Caco-2 (cell line): ENCODE measurements at regions not wholly inside any gene's neighbourhood (a gene's known extent, or its start where the extent isn't known, plus 50 kb on each side); places are given as distances from the start of the nearest gene placed in this dataset.

ENCODE experiments used
- BruUV-seq: library from RNA; stranded (reverse); fragments of 400-500 nt; replicated peaks from 2 replicates; lab custom pipeline; 2021; lab: Mats Ljungman, UMichigan
- CTCF ChIA-PET: fragments of 300-600 bp; sonication (Branson Sonifier 250); formaldehyde crosslinking; loops from one replicate; lab custom pipeline; 2022; ENCODE audit warnings: antibody characterized with exemption; lab: Charles Lee
- POLR2A ChIA-PET: fragments of 300-600 bp; sonication (Branson Sonifier 250); formaldehyde crosslinking; loops from one replicate; lab custom pipeline; 2022; ENCODE audit warnings: antibody characterized with exemption; lab: Charles Lee
- DNase-seq, 2 experiments: peaks; one replicate each; pipeline versions ENCODE4 v3.0.0 to v3.0.0-alpha.2; 2020 to 2022
- H3K27me3 ChIP-seq: replicated peaks from 2 replicates; pipeline ENCODE4 v1.6.0; 2011; ENCODE audit warnings: low read length; ENCODE audit not compliant: control insufficient read depth, insufficient read depth
- H3K36me3 ChIP-seq: 2 replicates; pipeline ENCODE4 v1.5.1; 2011; ENCODE audit warnings: low read length; ENCODE audit not compliant: control insufficient read depth, insufficient read depth
- H3K4me1 ChIP-seq: fragments of 250-450 bp; sonication (Bioruptor Pico); 2 replicates; pipeline ENCODE4 v1.5.1; 2020; ENCODE audit warnings: mild to moderate bottlenecking
- H3K4me3 ChIP-seq: 2 replicates; pipeline ENCODE4 v1.5.1; 2011; ENCODE audit warnings: low read depth, mild to moderate bottlenecking, control low read depth, low read length
- H3K9me3 ChIP-seq: fragments of 250-450 bp; sonication (Bioruptor Pico); 2 replicates; pipeline ENCODE4 v1.5.1; 2020; ENCODE audit warnings: mild to moderate bottlenecking, moderate library complexity
- H3K27ac Mint-ChIP-seq: one replicate; pipeline ENCODE4 v1.8.0; 2022; ENCODE audit warnings: mixed read lengths; ENCODE audit not compliant: unreplicated experiment
- H3K27me3 Mint-ChIP-seq: one replicate; pipeline ENCODE4 v1.8.0; 2022; ENCODE audit warnings: mixed read lengths; ENCODE audit not compliant: insufficient read depth, unreplicated experiment
- H3K36me3 Mint-ChIP-seq: one replicate; pipeline ENCODE4 v1.8.0; 2022; ENCODE audit warnings: mild to moderate bottlenecking, mixed read lengths; ENCODE audit not compliant: insufficient read depth, unreplicated experiment
- H3K4me1 Mint-ChIP-seq: one replicate; pipeline ENCODE4 v1.8.0; 2022; ENCODE audit warnings: low read depth, mixed read lengths; ENCODE audit not compliant: unreplicated experiment
- H3K4me3 Mint-ChIP-seq: one replicate; pipeline ENCODE4 v1.8.0; 2022; ENCODE audit warnings: mild to moderate bottlenecking, moderate library complexity, mixed read lengths; ENCODE audit not compliant: unreplicated experiment
- H3K9me3 Mint-ChIP-seq: one replicate; pipeline ENCODE4 v1.8.0; 2022; ENCODE audit warnings: mixed read lengths; ENCODE audit not compliant: unreplicated experiment
- CTCF ChIP-seq, 2 experiments: fragments of 200-600 bp in 1 of 2; IDR thresholded peaks; 1 replicate in 1 of 2; 2 replicates in 1 of 2; pipeline versions ENCODE4 v1.5.1 to v1.8.0; 2011 to 2022; ENCODE audit warnings: antibody characterized with exemption in 1 of 2, control low read depth in 1 of 2, inconsistent platforms in 1 of 2, low read depth in 1 of 2, low read length in 1 of 2, mild to moderate bottlenecking in 1 of 2, moderate library complexity in 1 of 2; ENCODE audit not compliant: insufficient read depth in 1 of 2, severe bottlenecking in 1 of 2, unreplicated experiment in 1 of 2
- intact Hi-C: fragments of 100-400 bp; cut with micrococcal nuclease; formaldehyde crosslinking; loops from one replicate; pipeline ENCODE4 v1.10.0; 2022; ENCODE audit not compliant: unreplicated experiment

- no peak overlapping the region for H3K4me3 ChIP-seq
- no peaks in the 10 kb centered on the region for H3K9me3 ChIP-seq
- no peak for DNase-seq
- no TSS peak for BruUV-seq
- POLR2A ChIA-PET: no interaction called here
- H3K4me3 Mint-ChIP-seq: no peak overlapping the region
- H3K4me1 ChIP-seq: no peaks in the 10 kb centered on the region
- H3K4me1 Mint-ChIP-seq: no peaks in the 10 kb centered on the region
- no peak for TF ChIP-seq CTCF (IDR thresholded peaks at IDR 0.05; ENCODE audit: insufficient read depth in 1 of 2, low read depth in 1 of 2, low read length in 1 of 2, severe bottlenecking in 1 of 2, unreplicated experiment in 1 of 2)
- intact Hi-C loops: no loop called here
- no peaks in the 10 kb centered on the region for H3K9me3 Mint-ChIP-seq
- H3K27me3 ChIP-seq: no peaks in the 10 kb centered on the region
- H3K27me3 Mint-ChIP-seq: peaks cover 3% of the 10 kb centered on the region
- no peaks in the 10 kb centered on the region for H3K36me3 ChIP-seq
- no peak overlapping the region for H3K27ac Mint-ChIP-seq
- no peaks in the 10 kb centered on the region for H3K36me3 Mint-ChIP-seq
- CTCF ChIA-PET: no interaction called here
Measured at GRCh38 chr1:41978986-41979385, 60.3 kb upstream of the HIVEP3 start.

GRCh38 chr1:41977326-41977725, 58.6 kb upstream of the HIVEP3 start:
- intact Hi-C loops: no loop called here
- CTCF ChIA-PET: no interaction called here

DNA sequence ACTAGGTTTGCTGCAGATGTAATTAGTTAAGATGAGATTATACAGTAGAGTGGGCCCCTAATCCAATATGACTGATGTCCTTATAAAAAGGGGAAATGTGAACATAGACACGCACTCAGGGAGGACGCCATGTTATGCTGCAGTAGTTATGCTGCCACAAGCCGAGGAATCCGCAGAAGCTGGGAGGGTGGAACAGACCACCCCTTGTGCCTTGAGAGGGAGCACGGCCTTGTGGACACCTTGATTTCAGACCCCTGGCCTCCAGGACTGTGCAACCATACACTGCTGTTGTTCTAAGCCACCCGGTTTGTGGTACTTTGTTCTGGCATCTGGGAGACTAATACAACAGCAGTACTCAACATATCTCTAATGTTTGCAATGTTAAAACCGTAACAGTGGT, 57.9 kb upstream of the HIVEP3 start:
- no peaks in the 10 kb centered on the region for H3K36me3 Mint-ChIP-seq

More at GRCh38 chr1:41977326-41977725, 58.6 kb upstream of the HIVEP3 start:
- Histone ChIP-seq H3K4me3 (no peak overlapping the region), H3K4me1 (no peaks in the 10 kb centered on the region), H3K36me3 (no peaks in the 10 kb centered on the region), H3K9me3 (no peaks in the 10 kb centered on the region), H3K27me3 (no peaks in the 10 kb centered on the region)
- H3K36me3 Mint-ChIP-seq: no peaks in the 10 kb centered on the region
- POLR2A ChIA-PET: no interaction called here
- H3K27me3 Mint-ChIP-seq: peaks cover 5% of the 10 kb centered on the region
- no peak for TF ChIP-seq CTCF (IDR thresholded peaks at IDR 0.05; ENCODE audit: insufficient read depth in 1 of 2, low read depth in 1 of 2, low read length in 1 of 2, severe bottlenecking in 1 of 2, unreplicated experiment in 1 of 2)
- no peaks in the 10 kb centered on the region for H3K9me3 Mint-ChIP-seq
- H3K27ac Mint-ChIP-seq: no peak overlapping the region
- no peak overlapping the region for H3K4me3 Mint-ChIP-seq
- no peaks in the 10 kb centered on the region for H3K4me1 Mint-ChIP-seq
- no peak for DNase-seq
- BruUV-seq: no TSS peak

More for the DNA sequence above, 57.9 kb upstream of the HIVEP3 start:
- Mint-ChIP-seq H3K4me1 (no peaks in the 10 kb centered on the region), H3K9me3 (no peaks in the 10 kb centered on the region), H3K27ac (no peak overlapping the region), H3K4me3 (no peak overlapping the region), H3K27me3 (peaks cover 5% of the 10 kb centered on the region)
- DNase-seq: no peak
- Histone ChIP-seq H3K9me3 (no peaks in the 10 kb centered on the region), H3K36me3 (no peaks in the 10 kb centered on the region), H3K4me1 (no peaks in the 10 kb centered on the region), H3K27me3 (no peaks in the 10 kb centered on the region), H3K4me3 (no peak overlapping the region)
- intact Hi-C loops: no loop called here
- TF ChIP-seq CTCF (IDR thresholded peaks at IDR 0.05; ENCODE audit: insufficient read depth in 1 of 2, low read depth in 1 of 2, low read length in 1 of 2, severe bottlenecking in 1 of 2, unreplicated experiment in 1 of 2): no peak
- ChIA-PET CTCF (no interaction called here), POLR2A (no interaction called here)
- no TSS peak for BruUV-seq
